ENCODE measurements at regions not wholly inside any gene's neighbourhood (a gene's known extent, or its start where the extent isn't known, plus 50 kb on each side); places are given as distances from the start of the nearest gene placed in this dataset.

- Mint-ChIP-seq H3K4me3 (no peak overlapping the region), H3K9me3 (no peaks in the 10 kb centered on the region), H3K27ac (no peak overlapping the region), H3K27me3 (ENCODE audit: low read depth in 2 of 2) (peaks cover 8 to 9% of the 10 kb centered on the region in 2 donors), H3K4me1 (no peaks in the 10 kb centered on the region), H3K36me3 (no peaks in the 10 kb centered on the region)
- ATAC-seq (no peak), DNase-seq (no peak)
- 92% methylated on average over 1 of the region's 2 CpGs for WGBS (ENCODE audit: insufficient coverage)
- peaks cover 2% of the 10 kb centered on the region for H3K27me3 ChIP-seq (ENCODE audit: control insufficient read depth, insufficient read depth, low read length)
- no peaks in the 10 kb centered on the region for H3K4me1 ChIP-seq (ENCODE audit: control insufficient read depth, insufficient read depth, low read length)
- no peaks in the 10 kb centered on the region for H3K36me3 ChIP-seq (ENCODE audit: control insufficient read depth, insufficient read depth, low read length)
- intact Hi-C loops (cut with micrococcal nuclease) = no loop called here
- no peaks in the 10 kb centered on the region for H3K9me3 ChIP-seq (ENCODE audit: control insufficient read depth, insufficient read depth, low read length)
- no peak overlapping the region for H3K27ac ChIP-seq (ENCODE audit: low read length)
- no peak overlapping the region for H3K4me3 ChIP-seq (ENCODE audit: low read length)
- TF ChIP-seq CTCF (IDR thresholded peaks at IDR 0.05) = no peak
Observed at GRCh38 chr16:86685076-86685475, 106.7 kb downstream of the FOXL1 start.

- Histone ChIP-seq H3K36me3 (ENCODE audit: control insufficient read depth, insufficient read depth, low read length) (no peaks in the 10 kb centered on the region), H3K27me3 (ENCODE audit: control insufficient read depth, insufficient read depth, low read length) (peaks cover 2% of the 10 kb centered on the region), H3K9me3 (ENCODE audit: control insufficient read depth, insufficient read depth, low read length) (no peaks in the 10 kb centered on the region), H3K4me1 (ENCODE audit: control insufficient read depth, insufficient read depth, low read length) (no peaks in the 10 kb centered on the region), H3K27ac (ENCODE audit: low read length) (no peak overlapping the region), H3K4me3 (ENCODE audit: low read length) (no peak overlapping the region)
- Mint-ChIP-seq H3K27ac (no peak overlapping the region), H3K27me3 (ENCODE audit: low read depth in 2 of 2) (peaks cover 4 to 16% of the 10 kb centered on the region in 2 donors), H3K4me1 (no peaks in the 10 kb centered on the region), H3K4me3 (no peak overlapping the region), H3K9me3 (no peaks in the 10 kb centered on the region), H3K36me3 (no peaks in the 10 kb centered on the region)
- intact Hi-C loops (cut with micrococcal nuclease) = no loop called here
- no peak for ATAC-seq
- WGBS (ENCODE audit: insufficient coverage) = 87% methylated on average over 5 of the region's 5 CpGs
- DNase-seq = no peak
- TF ChIP-seq CTCF (IDR thresholded peaks at IDR 0.05) = no peak
Observed at GRCh38 chr16:86690970-86691369, 112.6 kb downstream of the FOXL1 start.

GRCh38 chr16:86692426-86692825 lies 114.1 kb downstream of the FOXL1 start:
- DNase-seq (no peak), ATAC-seq (no peak)
- no peaks in the 10 kb centered on the region for H3K9me3 Mint-ChIP-seq
- no peaks in the 10 kb centered on the region for H3K4me1 Mint-ChIP-seq
- WGBS (ENCODE audit: insufficient coverage) = 78% methylated on average over 9 of the region's 10 CpGs
- Histone ChIP-seq H3K36me3 (ENCODE audit: control insufficient read depth, insufficient read depth, low read length) (no peaks in the 10 kb centered on the region), H3K4me3 (ENCODE audit: low read length) (no peak overlapping the region), H3K27me3 (ENCODE audit: control insufficient read depth, insufficient read depth, low read length) (peaks cover 2% of the 10 kb centered on the region), H3K9me3 (ENCODE audit: control insufficient read depth, insufficient read depth, low read length) (no peaks in the 10 kb centered on the region), H3K27ac (ENCODE audit: low read length) (no peak overlapping the region), H3K4me1 (ENCODE audit: control insufficient read depth, insufficient read depth, low read length) (no peaks in the 10 kb centered on the region)
- no peak for TF ChIP-seq CTCF (IDR thresholded peaks at IDR 0.05)
- H3K27ac Mint-ChIP-seq = no peak overlapping the region
- intact Hi-C loops (cut with micrococcal nuclease) = no loop called here
- no peak overlapping the region for H3K4me3 Mint-ChIP-seq
- H3K36me3 Mint-ChIP-seq = no peaks in the 10 kb centered on the region
- H3K27me3 Mint-ChIP-seq (ENCODE audit: low read depth in 2 of 2) = peaks cover 4 to 16% of the 10 kb centered on the region in 2 donors

GRCh38 chr16:86693033-86693432 lies 114.7 kb downstream of the FOXL1 start:
- no peak overlapping the region for H3K27ac Mint-ChIP-seq
- H3K36me3 Mint-ChIP-seq = no peaks in the 10 kb centered on the region
- H3K9me3 Mint-ChIP-seq = no peaks in the 10 kb centered on the region
- 56% methylated on average over 4 of the region's 5 CpGs for WGBS (ENCODE audit: insufficient coverage)
- ATAC-seq = no peak
- Histone ChIP-seq H3K4me1 (ENCODE audit: control insufficient read depth, insufficient read depth, low read length) (no peaks in the 10 kb centered on the region), H3K4me3 (ENCODE audit: low read length) (no peak overlapping the region), H3K9me3 (ENCODE audit: control insufficient read depth, insufficient read depth, low read length) (no peaks in the 10 kb centered on the region), H3K36me3 (ENCODE audit: control insufficient read depth, insufficient read depth, low read length) (no peaks in the 10 kb centered on the region), H3K27ac (ENCODE audit: low read length) (no peak overlapping the region), H3K27me3 (ENCODE audit: control insufficient read depth, insufficient read depth, low read length) (peaks cover 2% of the 10 kb centered on the region)
- intact Hi-C loops (cut with micrococcal nuclease) = no loop called here
- H3K4me3 Mint-ChIP-seq = no peak overlapping the region
- peaks cover 4 to 16% of the 10 kb centered on the region in 2 donors for H3K27me3 Mint-ChIP-seq (ENCODE audit: low read depth in 2 of 2)
- H3K4me1 Mint-ChIP-seq = no peaks in the 10 kb centered on the region
- TF ChIP-seq CTCF (IDR thresholded peaks at IDR 0.05) = no peak
- no peak for DNase-seq

Data from natural killer cell (primary cell).